ENCODE measurements at regions not wholly inside any gene's neighbourhood (a gene's known extent, or its start where the extent isn't known, plus 50 kb on each side); places are given as distances from the start of the nearest gene placed in this dataset.

- Mint-ChIP-seq H3K36me3 (no peaks in the 10 kb centered on the region), H3K4me1 (peaks cover 5% of the 10 kb centered on the region), H3K27me3 (peaks cover 15% of the 10 kb centered on the region), H3K9me3 (ENCODE audit: low read depth) (no peaks in the 10 kb centered on the region), H3K4me3 (no peak overlapping the region), H3K27ac (no peak overlapping the region)
- CTCF ChIA-PET: no interaction called here
- ATAC-seq: no peak
- no peak for DNase-seq
Observed at GRCh38 chr2:10501980-10502802, 54.1 kb upstream of the ODC1 start.

- peaks cover 20% of the 10 kb centered on the region for H3K27me3 Mint-ChIP-seq
- H3K27ac Mint-ChIP-seq: no peak overlapping the region
- peaks cover 5% of the 10 kb centered on the region for H3K4me1 Mint-ChIP-seq
- DNase-seq: no peak
- no peak overlapping the region for H3K4me3 Mint-ChIP-seq
- ATAC-seq: no peak
- CTCF ChIA-PET: no interaction called here
- no peaks in the 10 kb centered on the region for H3K9me3 Mint-ChIP-seq (ENCODE audit: low read depth)
- H3K36me3 Mint-ChIP-seq: no peaks in the 10 kb centered on the region
Observed at GRCh38 chr2:10501451-10501961, 53.4 kb upstream of the ODC1 start.

GRCh38 chr2:10500601-10501361 lies 52.7 kb upstream of the ODC1 start:
- DNase-seq: no peak
- Mint-ChIP-seq H3K36me3 (no peaks in the 10 kb centered on the region), H3K9me3 (ENCODE audit: low read depth) (no peaks in the 10 kb centered on the region), H3K27ac (no peak overlapping the region), H3K4me1 (peaks cover 5% of the 10 kb centered on the region), H3K4me3 (no peak overlapping the region), H3K27me3 (peaks cover 25% of the 10 kb centered on the region)
- ATAC-seq: no peak
- CTCF ChIA-PET: no interaction called here

- Mint-ChIP-seq H3K4me3 (no peak overlapping the region), H3K27me3 (peaks cover 32% of the 10 kb centered on the region), H3K36me3 (no peaks in the 10 kb centered on the region), H3K9me3 (ENCODE audit: low read depth) (no peaks in the 10 kb centered on the region), H3K4me1 (peaks cover 7% of the 10 kb centered on the region), H3K27ac (no peak overlapping the region)
- CTCF ChIA-PET: no interaction called here
- ATAC-seq (no peak), DNase-seq (peak; percentile 37)
Observed at GRCh38 chr2:10499911-10500521, 51.9 kb upstream of the ODC1 start.

GRCh38 chr2:10499275-10499907 lies 51.3 kb upstream of the ODC1 start:
- H3K4me3 Mint-ChIP-seq: no peak overlapping the region
- peaks cover 33% of the 10 kb centered on the region for H3K27me3 Mint-ChIP-seq
- CTCF ChIA-PET: no interaction called here
- DNase-seq (no peak), ATAC-seq (no peak)
- no peak overlapping the region for H3K27ac Mint-ChIP-seq
- peaks cover 9% of the 10 kb centered on the region for H3K4me1 Mint-ChIP-seq
- H3K9me3 Mint-ChIP-seq (ENCODE audit: low read depth): no peaks in the 10 kb centered on the region
- no peaks in the 10 kb centered on the region for H3K36me3 Mint-ChIP-seq

- CTCF ChIA-PET: no interaction called here
- no peak for ATAC-seq
- Mint-ChIP-seq H3K9me3 (ENCODE audit: low read depth) (no peaks in the 10 kb centered on the region), H3K27ac (no peak overlapping the region), H3K27me3 (peaks cover 33% of the 10 kb centered on the region), H3K4me3 (no peak overlapping the region), H3K36me3 (no peaks in the 10 kb centered on the region), H3K4me1 (peaks cover 16% of the 10 kb centered on the region)
- DNase-seq: no peak
Observed at GRCh38 chr2:10498525-10499274, 50.6 kb upstream of the ODC1 start.
